GM12873 (cell line): ENCODE measurements at regions not wholly inside any gene's neighbourhood (a gene's known extent, or its start where the extent isn't known, plus 50 kb on each side); places are given as distances from the start of the nearest gene placed in this dataset.

Experiments
- TF ChIP-seq, protein P1 (sequence below): IDR thresholded peaks from 2 replicates; pipeline ENCODE4 v1.5.1; 2012; ENCODE audit warnings: low read depth, mild to moderate bottlenecking, moderate library complexity, low read length, control low read depth; ENCODE audit not compliant: insufficient read depth; ENCODE audit errors: missing control alignments

GRCh38 chr18:45353530-45353929 is 261.7 kb upstream of the SLC14A2 start:
- TF ChIP-seq, protein P1, sequence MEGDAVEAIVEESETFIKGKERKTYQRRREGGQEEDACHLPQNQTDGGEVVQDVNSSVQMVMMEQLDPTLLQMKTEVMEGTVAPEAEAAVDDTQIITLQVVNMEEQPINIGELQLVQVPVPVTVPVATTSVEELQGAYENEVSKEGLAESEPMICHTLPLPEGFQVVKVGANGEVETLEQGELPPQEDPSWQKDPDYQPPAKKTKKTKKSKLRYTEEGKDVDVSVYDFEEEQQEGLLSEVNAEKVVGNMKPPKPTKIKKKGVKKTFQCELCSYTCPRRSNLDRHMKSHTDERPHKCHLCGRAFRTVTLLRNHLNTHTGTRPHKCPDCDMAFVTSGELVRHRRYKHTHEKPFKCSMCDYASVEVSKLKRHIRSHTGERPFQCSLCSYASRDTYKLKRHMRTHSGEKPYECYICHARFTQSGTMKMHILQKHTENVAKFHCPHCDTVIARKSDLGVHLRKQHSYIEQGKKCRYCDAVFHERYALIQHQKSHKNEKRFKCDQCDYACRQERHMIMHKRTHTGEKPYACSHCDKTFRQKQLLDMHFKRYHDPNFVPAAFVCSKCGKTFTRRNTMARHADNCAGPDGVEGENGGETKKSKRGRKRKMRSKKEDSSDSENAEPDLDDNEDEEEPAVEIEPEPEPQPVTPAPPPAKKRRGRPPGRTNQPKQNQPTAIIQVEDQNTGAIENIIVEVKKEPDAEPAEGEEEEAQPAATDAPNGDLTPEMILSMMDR: no peak

DNA sequence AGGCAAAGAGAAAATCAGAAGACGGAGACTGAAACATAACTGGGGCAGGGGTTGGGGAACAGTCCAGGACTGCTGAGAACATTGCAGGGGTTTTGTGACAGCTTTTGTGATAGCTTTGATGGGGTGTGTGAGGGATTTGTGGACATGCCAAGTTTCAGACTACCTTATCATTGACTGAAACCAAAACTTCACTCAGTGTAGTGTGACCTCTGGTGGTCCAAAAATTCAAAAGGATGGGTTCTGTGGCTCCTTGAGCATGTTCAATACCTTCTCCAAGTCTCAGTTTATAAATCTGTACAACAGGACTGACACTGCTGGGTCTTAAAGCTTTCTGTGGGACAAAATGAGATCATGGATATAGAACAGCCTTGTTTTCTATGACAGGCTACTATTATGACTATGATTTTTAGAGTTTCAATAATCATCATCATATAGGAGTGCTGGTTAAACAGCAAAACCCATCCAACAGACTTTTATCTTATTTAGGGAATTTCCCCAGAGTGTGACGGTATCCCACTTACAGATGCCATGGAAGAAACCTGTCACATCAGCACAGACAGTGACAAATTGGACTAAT is 259.2 kb upstream of the SLC14A2 start:
- TF ChIP-seq, protein P1: peak; percentile 16

DNA sequence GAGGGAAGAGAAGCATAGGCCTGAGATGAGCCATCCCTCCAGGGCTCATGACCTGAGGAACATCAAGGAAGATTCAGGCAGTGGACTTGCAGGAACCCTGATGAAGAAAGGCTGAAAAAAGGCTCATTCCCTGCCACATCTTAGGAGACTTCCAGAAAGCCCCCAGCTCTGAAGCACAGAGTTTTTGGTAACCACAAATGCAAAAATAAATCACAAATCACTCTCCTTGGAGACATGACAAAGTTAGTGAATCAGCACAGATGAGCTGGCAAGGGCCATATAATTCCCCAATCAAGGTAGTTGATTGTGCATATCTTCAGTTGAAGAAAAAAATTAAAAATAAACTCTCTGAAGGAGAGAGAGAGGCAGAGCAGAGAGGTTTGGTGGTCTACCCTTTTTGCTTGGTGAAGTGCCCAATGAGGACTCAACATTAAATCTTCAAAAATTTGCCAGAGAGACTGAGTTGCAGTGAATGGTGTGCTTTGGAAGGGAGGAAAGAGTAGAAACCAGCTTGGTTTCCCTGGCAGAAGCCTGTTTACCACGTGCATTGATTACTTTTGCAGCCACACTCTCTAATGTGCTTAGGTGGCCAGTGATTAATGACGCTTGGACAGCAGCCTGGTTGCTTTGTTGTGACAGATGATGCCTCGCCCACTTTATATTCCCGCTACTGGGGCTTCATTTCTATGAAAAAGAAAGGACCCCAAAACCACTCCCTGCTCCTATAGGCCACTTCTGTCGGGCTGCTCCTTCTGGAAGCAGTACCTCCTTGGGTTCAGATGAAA is 257.4 kb upstream of the SLC14A2 start:
- TF ChIP-seq, protein P1: no peak

DNA sequence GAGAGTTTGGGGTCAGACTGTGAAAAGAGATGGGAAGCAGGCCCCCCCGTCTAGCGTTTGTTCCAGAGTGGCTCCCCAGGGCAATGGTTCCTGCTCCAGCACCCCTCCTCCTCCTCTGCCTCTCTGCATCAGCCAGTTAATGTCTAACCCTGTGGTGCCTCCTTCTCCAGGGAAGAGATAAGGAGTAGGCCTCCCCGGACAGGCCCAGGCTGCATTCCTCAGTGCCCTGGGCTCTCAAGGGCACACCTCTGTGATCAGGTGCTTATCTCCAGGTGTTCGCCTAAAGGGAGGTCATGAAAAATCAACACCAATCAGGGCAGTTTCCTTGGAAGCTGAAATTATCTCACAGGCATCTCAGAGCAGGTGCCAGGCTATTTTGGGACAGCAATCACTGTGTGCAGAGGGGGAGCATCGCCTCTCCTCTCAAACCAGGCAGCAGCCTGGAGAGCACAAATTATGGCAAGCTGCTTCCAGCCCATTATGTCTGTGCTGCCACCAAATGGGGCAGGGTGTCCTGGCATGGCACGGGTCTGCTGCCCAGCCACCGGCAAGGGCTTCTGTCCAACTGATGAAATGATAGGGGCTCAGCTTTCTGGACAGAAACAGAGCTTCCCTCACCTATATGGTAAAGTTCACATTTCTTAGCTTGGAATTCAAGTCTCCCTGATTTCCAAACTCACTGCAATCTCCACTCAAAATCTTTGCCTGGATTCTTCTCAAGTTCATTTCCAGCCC is 255.8 kb upstream of the SLC14A2 start:
- TF ChIP-seq, protein P1: no peak

- TF ChIP-seq, protein P1: no peak
Measured at GRCh38 chr18:45361125-45361851, 254.0 kb upstream of the SLC14A2 start.

DNA sequence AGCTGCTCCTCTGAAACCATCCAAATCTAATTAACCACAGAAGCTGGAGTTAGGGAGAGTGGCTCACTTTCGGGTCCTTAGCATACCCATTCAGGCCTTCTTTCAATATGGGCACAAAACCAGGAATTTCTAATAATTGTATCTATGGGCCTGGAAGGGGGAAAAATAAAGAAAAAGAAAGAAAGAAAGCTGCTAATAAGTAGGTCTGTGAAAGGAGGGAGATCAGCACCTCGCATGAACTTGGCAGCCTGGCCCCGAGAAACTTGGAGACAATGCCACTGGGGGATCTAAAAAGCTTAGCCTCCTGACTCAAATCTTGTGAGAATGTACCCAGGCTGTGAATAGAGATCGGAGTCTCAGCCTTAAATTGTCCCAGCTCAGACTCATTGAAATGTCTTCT is 252.1 kb upstream of the SLC14A2 start:
- TF ChIP-seq, protein P1: no peak
